ENCODE measurements at regions not wholly inside any gene's neighbourhood (a gene's known extent, or its start where the extent isn't known, plus 50 kb on each side); places are given as distances from the start of the nearest gene placed in this dataset.
"Not testable (repeated sequence)": the region's sequence is repeated elsewhere in the genome, so short reads cannot be mapped to it uniquely, and the experiment has no call there.

DNA sequence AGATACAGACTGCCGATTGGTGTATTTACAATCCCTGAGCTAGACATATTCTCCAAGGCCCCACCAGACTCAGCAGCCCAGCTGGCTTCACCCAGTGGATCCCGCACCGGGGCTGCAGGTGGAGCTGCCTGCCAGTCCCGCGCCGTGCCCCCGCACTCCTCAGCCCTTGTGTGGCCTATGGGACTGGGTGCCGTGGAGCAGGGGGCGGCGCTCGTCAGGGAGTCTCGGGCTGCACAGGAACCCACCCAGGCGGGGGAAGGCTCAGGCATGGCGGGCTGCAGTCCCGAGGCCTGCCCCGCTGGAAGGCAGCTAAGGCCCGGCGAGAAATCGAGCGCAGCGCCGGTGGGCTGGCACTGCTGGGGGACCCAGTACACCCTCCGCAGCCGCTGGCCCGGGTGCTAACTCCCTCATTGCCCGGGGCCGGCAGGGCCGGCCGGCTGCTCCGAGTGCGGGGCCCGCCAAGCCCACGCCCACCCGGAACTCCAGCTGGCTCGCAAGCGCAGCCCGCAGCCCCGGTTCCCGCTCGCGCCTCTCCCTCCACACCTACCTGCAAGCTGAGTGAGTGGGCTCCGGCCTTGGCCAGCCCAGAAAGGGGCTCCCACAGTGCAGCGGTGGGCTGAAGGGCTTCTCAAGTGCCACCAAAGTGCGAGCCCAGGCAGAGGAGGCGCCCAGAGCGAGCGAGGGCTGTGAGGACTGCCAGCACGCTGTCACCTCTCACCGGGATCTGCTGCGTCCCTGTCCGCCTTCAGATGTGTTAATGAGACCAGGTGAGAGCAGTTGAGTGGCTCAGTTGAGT is 137.8 kb upstream of the LCORL start:
- TF ChIP-seq, protein P1, sequence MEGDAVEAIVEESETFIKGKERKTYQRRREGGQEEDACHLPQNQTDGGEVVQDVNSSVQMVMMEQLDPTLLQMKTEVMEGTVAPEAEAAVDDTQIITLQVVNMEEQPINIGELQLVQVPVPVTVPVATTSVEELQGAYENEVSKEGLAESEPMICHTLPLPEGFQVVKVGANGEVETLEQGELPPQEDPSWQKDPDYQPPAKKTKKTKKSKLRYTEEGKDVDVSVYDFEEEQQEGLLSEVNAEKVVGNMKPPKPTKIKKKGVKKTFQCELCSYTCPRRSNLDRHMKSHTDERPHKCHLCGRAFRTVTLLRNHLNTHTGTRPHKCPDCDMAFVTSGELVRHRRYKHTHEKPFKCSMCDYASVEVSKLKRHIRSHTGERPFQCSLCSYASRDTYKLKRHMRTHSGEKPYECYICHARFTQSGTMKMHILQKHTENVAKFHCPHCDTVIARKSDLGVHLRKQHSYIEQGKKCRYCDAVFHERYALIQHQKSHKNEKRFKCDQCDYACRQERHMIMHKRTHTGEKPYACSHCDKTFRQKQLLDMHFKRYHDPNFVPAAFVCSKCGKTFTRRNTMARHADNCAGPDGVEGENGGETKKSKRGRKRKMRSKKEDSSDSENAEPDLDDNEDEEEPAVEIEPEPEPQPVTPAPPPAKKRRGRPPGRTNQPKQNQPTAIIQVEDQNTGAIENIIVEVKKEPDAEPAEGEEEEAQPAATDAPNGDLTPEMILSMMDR (IDR thresholded peaks at IDR 0.05), result not testable (repeated sequence)
- not testable (repeated sequence) for TF ChIP-seq POLR2A (IDR thresholded peaks at IDR 0.05)
